OCI-LY7 (cell line): ENCODE measurements at regions not wholly inside any gene's neighbourhood (a gene's known extent, or its start where the extent isn't known, plus 50 kb on each side); places are given as distances from the start of the nearest gene placed in this dataset.

Source experiments
- CTCF ChIP-seq: fragments of 200-600 bp; sonication (generic); conservative IDR thresholded peaks from 2 replicates; pipeline ENCODE4 v1.5.1; 2014; ENCODE audit warnings: mild to moderate bottlenecking, antibody characterized with exemption, low read length, moderate library complexity, mixed read lengths
- EZH2phosphoT487 ChIP-seq: fragments of 200-600 bp; sonication (generic); IDR thresholded peaks from 2 replicates; pipeline ENCODE4 v1.6.1; 2018; ENCODE audit warnings: low read depth, borderline replicate concordance, mild to moderate bottlenecking, mixed run types, antibody characterized with exemption, low read length, moderate library complexity, mixed read lengths

DNA sequence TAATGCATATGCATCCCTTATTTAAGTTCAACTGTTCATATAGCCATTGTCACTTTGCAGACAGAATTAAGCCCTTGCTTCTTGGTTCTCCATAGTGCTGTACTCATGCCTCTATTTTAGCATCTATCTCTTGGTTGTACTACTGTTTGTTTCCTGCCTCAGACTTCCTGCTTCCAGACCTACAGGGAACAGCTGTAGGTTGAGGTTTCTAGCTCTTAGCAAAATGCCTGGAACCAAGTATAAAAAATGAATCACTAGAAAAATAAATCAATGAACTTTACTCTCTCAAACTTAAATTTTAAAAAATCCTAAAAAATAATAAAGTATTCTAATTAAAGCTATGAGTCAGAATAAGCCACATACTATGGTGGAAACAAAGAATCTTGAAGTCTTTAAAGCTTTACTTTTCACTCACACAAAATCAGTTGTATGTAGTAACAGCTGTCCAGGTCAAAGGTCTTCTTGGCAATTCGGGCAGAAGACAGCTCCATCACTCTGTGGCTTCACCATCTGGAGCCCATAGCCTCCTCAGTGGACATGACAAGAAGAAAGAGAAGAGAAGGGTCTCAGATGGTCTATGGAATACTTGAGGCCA lies 1228.1 kb upstream of the GYPC start:
- TF ChIP-seq CTCF (no peak), EZH2phosphoT487 (no peak)
